ENCODE measurements at regions not wholly inside any gene's neighbourhood (a gene's known extent, or its start where the extent isn't known, plus 50 kb on each side); places are given as distances from the start of the nearest gene placed in this dataset.

DNA sequence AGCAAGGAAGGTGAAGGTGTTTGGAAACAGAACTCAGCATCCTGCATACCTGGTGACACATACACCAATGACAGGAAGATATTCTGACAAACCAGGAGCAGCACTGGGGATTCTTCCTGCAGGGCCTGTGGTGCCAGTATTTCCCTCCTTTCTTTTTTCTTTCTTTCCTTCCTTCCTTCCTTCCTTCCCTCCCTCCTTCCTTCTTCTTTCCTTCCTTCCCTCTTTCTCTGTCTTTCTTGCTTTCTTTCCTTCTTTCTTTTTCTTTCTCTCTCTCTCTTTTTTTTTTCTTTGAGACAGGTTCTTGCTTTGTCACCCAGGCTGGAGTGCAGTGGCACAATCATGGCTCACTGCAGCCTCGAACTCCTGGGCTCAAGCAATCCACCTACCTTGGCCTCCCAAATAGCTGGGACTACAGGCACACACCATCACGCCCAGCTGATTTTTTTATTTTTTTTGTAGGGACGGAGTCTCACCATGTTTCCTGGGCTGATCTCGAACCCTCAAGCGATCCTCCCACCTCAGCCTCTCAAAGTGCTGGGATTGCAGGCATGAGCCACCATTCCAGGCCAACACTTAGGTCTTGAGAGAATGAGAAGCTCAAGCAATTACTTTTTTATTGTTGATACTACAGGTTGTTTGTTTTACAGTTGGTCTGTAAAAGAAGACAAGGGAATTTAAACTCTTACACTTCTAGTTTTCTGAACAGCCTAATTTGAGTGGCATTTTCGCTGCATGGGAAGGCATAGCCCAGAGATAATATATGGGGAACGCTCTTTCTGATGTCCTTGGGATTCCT is 54.7 kb upstream of the GATA6 start:
- DNase-seq = peak; percentile 6

DNA sequence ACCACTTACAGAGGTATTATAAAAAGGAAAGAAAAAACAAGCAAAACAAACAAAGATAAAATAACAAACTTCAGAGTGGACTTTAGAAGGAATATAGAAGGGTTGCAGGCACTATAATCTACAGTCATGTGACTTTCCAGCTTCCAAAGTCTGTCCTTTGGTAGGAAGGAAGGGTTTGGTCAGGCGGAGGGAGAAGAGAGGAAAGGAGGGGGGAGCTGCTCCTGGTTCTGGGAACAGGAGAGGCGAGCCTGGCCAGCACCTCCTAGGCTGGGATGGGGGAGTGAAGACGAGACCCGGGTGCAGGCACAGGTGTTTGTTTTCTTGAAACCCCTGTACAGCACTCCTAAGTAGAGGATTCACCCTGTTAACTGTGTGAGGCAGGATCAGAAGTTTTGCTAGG is 53.8 kb upstream of the GATA6 start:
- DNase-seq = no peak
